ENCODE measurements at regions not wholly inside any gene's neighbourhood (a gene's known extent, or its start where the extent isn't known, plus 50 kb on each side); places are given as distances from the start of the nearest gene placed in this dataset.

GRCh38 chr2:204115137-204116056 is 178.8 kb downstream of the ICOS start:
- Histone ChIP-seq H2AFZ (ENCODE audit: control insufficient read depth, low read length) (no peak overlapping the region), H3K4me1 (ENCODE audit: control insufficient read depth, extremely low read depth, insufficient read depth, low read length) (no peaks in the 10 kb centered on the region), H3K36me3 (ENCODE audit: control insufficient read depth in 2 of 2, extremely low read depth in 1 of 2, insufficient read depth in 2 of 2, low read length in 2 of 2) (no peaks in the 10 kb centered on the region), H3K4me2 (ENCODE audit: control insufficient read depth, extremely low read depth, insufficient read depth, low read depth, low read length) (no peak overlapping the region), H3K4me3 (ENCODE audit: control insufficient read depth in 2 of 3, extremely low read depth in 1 of 3, insufficient read depth in 2 of 3, low read depth in 1 of 3, low read length in 3 of 3) (no peak overlapping the region), H3K9ac (ENCODE audit: control insufficient read depth, extremely low read depth, insufficient read depth, low read length) (no peak overlapping the region), H3K27ac (ENCODE audit: control insufficient read depth, insufficient read depth, low read length) (no peak overlapping the region), H3K9me1 (ENCODE audit: control insufficient read depth, extremely low read depth, insufficient read depth, low read length) (no peaks in the 10 kb centered on the region), H4K20me1 (ENCODE audit: control insufficient read depth, extremely low read depth, insufficient read depth, low read length) (no peaks in the 10 kb centered on the region), H3K9me3 (ENCODE audit: control insufficient read depth, low read depth, low read length) (no peaks in the 10 kb centered on the region), H3K27me3 (ENCODE audit: control insufficient read depth, extremely low read depth, insufficient read depth, low read length) (no peaks in the 10 kb centered on the region), H3K79me2 (ENCODE audit: control insufficient read depth, insufficient read depth, low read length) (no peaks in the 10 kb centered on the region)
- dilution Hi-C loops (cut with MboI; ENCODE audit: extremely low pct_ligation_motif_present, low sequenced_read_pairs): no loop called here
- DNase-seq (ENCODE audit: low read depth, low spot score) (no peak), FAIRE-seq (no peak)
- no peak for TF ChIP-seq EZH2 (IDR thresholded peaks at IDR 0.05; ENCODE audit: low read length)
- no peak for TF ChIP-seq CTCF (optimal IDR thresholded peaks at IDR 0.05 in 1 of 3, IDR thresholded peaks at IDR 0.05 in 1 of 3, conservative IDR thresholded peaks at IDR 0.05 in 1 of 3; ENCODE audit: extremely low read depth in 1 of 3, insufficient read depth in 2 of 3, low read length in 3 of 3)

GRCh38 chr2:204116159-204116792 is 179.7 kb downstream of the ICOS start:
- H3K4me2 ChIP-seq (ENCODE audit: control insufficient read depth, extremely low read depth, insufficient read depth, low read depth, low read length): no peak overlapping the region
- no peaks in the 10 kb centered on the region for H3K27me3 ChIP-seq (ENCODE audit: control insufficient read depth, extremely low read depth, insufficient read depth, low read length)
- DNase-seq (ENCODE audit: low read depth, low spot score): no peak
- no peaks in the 10 kb centered on the region for H3K9me1 ChIP-seq (ENCODE audit: control insufficient read depth, extremely low read depth, insufficient read depth, low read length)
- no peak overlapping the region for H3K9ac ChIP-seq (ENCODE audit: control insufficient read depth, extremely low read depth, insufficient read depth, low read length)
- no peak overlapping the region for H3K4me3 ChIP-seq (ENCODE audit: control insufficient read depth in 2 of 3, extremely low read depth in 1 of 3, insufficient read depth in 2 of 3, low read depth in 1 of 3, low read length in 3 of 3)
- H3K79me2 ChIP-seq (ENCODE audit: control insufficient read depth, insufficient read depth, low read length): no peaks in the 10 kb centered on the region
- no peaks in the 10 kb centered on the region for H3K9me3 ChIP-seq (ENCODE audit: control insufficient read depth, low read depth, low read length)
- H4K20me1 ChIP-seq (ENCODE audit: control insufficient read depth, extremely low read depth, insufficient read depth, low read length): no peaks in the 10 kb centered on the region
- H2AFZ ChIP-seq (ENCODE audit: control insufficient read depth, low read length): no peak overlapping the region
- H3K36me3 ChIP-seq (ENCODE audit: control insufficient read depth in 2 of 2, extremely low read depth in 1 of 2, insufficient read depth in 2 of 2, low read length in 2 of 2): no peaks in the 10 kb centered on the region
- H3K27ac ChIP-seq (ENCODE audit: control insufficient read depth, insufficient read depth, low read length): no peak overlapping the region
- TF ChIP-seq CTCF (optimal IDR thresholded peaks at IDR 0.05 in 1 of 3, IDR thresholded peaks at IDR 0.05 in 1 of 3, conservative IDR thresholded peaks at IDR 0.05 in 1 of 3; ENCODE audit: extremely low read depth in 1 of 3, insufficient read depth in 2 of 3, low read length in 3 of 3) (no peak), EZH2 (IDR thresholded peaks at IDR 0.05; ENCODE audit: low read length) (no peak)
- H3K4me1 ChIP-seq (ENCODE audit: control insufficient read depth, extremely low read depth, insufficient read depth, low read length): no peaks in the 10 kb centered on the region
- dilution Hi-C loops (cut with MboI; ENCODE audit: extremely low pct_ligation_motif_present, low sequenced_read_pairs): no loop called here
- FAIRE-seq: no peak

Data from keratinocyte (primary cell).